HPDE6-E6E7 (cell line): ENCODE measurements at regions not wholly inside any gene's neighbourhood (a gene's known extent, or its start where the extent isn't known, plus 50 kb on each side); places are given as distances from the start of the nearest gene placed in this dataset.

Experiments used
- DNase-seq: peaks from one replicate; pipeline ENCODE4 v3.0.0; 2011; ENCODE audit warnings: missing footprints; ENCODE audit errors: extremely low spot score

GRCh38 chr7:156223935-156224832 is 411.9 kb upstream of the SHH start:
- DNase-seq = no peak

- no peak for DNase-seq
Observed at GRCh38 chr7:156222611-156223010, 410.3 kb upstream of the SHH start.

GRCh38 chr7:156222151-156222550 is 409.9 kb upstream of the SHH start:
- DNase-seq = no peak

- DNase-seq = no peak
Observed at GRCh38 chr7:156220701-156221100, 408.4 kb upstream of the SHH start.

- no peak for DNase-seq
Observed at GRCh38 chr7:156220078-156220605, 407.9 kb upstream of the SHH start.

- no peak for DNase-seq
Observed at GRCh38 chr7:156219307-156220077, 407.2 kb upstream of the SHH start.

GRCh38 chr7:156218544-156219306 is 406.5 kb upstream of the SHH start:
- DNase-seq = no peak

- no peak for DNase-seq
Observed at GRCh38 chr7:156217803-156218202, 405.5 kb upstream of the SHH start.

GRCh38 chr7:156209087-156209486 is 396.8 kb upstream of the SHH start:
- DNase-seq = no peak

- no peak for DNase-seq
Observed at GRCh38 chr7:156207306-156207705, 395.0 kb upstream of the SHH start.

GRCh38 chr7:156206174-156206573 is 393.9 kb upstream of the SHH start:
- DNase-seq = no peak

GRCh38 chr7:156204820-156205219 is 392.6 kb upstream of the SHH start:
- DNase-seq = no peak

- DNase-seq = no peak
Observed at GRCh38 chr7:156203923-156204322, 391.7 kb upstream of the SHH start.

GRCh38 chr7:156198277-156198676 is 386.0 kb upstream of the SHH start:
- no peak for DNase-seq

- DNase-seq = no peak
Observed at GRCh38 chr7:156196649-156197048, 384.4 kb upstream of the SHH start.

- no peak for DNase-seq
Observed at GRCh38 chr7:156195276-156195675, 383.0 kb upstream of the SHH start.

- no peak for DNase-seq
Observed at GRCh38 chr7:156194813-156195212, 382.6 kb upstream of the SHH start.

- no peak for DNase-seq
Observed at GRCh38 chr7:156192921-156193320, 380.7 kb upstream of the SHH start.

- DNase-seq = no peak
Observed at GRCh38 chr7:156191090-156191489, 378.8 kb upstream of the SHH start.

GRCh38 chr7:156185076-156185475 is 372.8 kb upstream of the SHH start:
- no peak for DNase-seq

GRCh38 chr7:156184164-156184563 is 371.9 kb upstream of the SHH start:
- no peak for DNase-seq
